Stimulated activated CD4-positive, alpha-beta T cell treated with anti-CD3 and anti-CD28 coated beads, Interleukin-4, amount 100 ng/mL, for 4 hours (primary cell): ENCODE measurements at regions not wholly inside any gene's neighbourhood (a gene's known extent, or its start where the extent isn't known, plus 50 kb on each side); places are given as distances from the start of the nearest gene placed in this dataset.

Experiments used
- DNase-seq, 2 experiments: peaks; one replicate each; pipeline ENCODE4 v3.0.0-alpha.2; 2020

DNA sequence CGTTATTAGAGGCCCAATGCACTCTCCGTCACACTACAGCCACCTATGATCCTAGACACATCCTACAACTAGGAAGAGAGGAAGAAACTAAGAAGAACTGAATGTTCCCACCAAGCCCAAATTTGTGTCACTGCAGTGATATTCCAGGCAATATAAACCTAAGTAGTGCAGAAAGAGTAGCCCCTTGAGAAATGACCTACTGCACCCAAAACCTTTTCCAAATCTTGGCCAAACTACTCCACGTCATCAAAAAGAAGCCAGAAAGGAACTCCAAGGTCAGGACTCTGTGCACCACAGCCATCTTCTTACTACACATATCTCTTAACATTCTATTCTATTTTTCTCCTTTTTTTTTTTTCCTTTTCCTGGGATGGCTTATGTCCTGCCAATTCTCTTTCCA, 60.2 kb downstream of the ADAMTS1 start:
- DNase-seq = no peak

DNA sequence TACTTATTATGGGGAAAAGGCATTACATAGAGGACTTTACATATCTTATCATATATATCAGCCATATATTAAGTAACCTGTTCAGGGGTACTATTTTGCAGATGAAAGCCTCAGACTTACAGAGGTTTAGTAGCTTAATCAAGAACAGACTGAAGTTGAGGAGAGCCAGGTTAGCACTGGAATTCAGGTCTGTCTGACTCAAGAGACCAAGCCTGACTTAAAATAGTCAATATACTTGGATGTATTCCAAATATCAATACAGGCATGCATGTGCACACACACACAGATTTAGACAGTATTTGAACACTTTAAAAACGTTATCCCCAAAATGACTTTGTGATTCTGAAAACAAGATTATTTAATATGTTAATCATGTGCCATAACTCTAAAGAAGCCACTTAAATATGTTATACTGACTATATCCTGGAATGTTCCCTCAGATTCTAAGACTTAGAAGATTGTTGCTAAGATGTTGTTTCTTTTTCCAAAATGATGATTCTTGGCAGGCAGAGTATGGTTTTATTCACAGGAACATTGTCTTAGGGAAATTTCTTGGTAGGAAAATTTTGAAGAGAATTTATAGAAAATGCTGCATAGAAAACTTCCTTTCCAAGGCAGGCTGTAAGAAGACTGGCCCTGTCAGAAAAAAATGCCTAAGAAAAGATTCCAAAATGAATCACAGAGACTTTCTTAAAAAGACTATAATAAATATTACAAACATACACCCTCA, 61.6 kb downstream of the ADAMTS1 start:
- DNase-seq = no peak

DNA sequence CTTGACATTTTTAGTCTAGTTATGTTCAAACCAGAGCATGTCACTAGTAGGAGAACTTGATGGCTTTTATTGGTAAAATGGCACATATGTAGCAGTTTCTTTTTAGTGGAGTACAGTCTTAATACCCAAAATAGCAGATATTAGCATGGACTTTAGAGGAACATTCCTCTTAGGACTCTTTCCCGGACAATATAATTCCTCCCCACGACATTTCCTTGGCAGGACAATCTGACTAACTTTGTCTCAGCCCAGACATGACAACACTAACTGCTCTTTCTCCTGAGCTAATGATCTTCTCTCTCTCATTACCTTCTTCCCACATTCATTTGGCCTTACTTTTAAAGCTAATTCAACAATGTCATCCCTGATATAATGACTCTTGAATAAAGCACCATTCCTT, 62.5 kb downstream of the ADAMTS1 start:
- no peak for DNase-seq

- no peak for DNase-seq
Measured at GRCh38 chr21:26782331-26782730, 62.9 kb downstream of the ADAMTS1 start.

DNA sequence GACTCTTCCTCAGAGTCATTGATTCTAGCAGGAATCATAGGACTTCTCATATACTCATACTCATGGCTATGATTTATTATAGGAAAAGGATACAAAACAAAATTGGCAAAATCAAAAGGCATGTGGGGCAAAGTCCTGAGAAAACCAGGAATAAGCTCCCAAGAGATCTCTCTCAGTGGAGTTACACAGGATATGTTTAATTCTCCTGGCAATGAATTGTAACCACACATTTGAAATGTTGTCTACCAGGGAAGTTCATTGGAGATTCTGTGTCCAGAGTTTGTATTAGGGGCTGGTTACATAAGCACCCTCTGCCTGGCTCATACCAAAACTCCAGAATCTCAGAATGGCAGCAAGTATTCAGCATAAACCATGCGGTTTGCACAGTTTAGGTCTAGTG, 63.9 kb downstream of the ADAMTS1 start:
- DNase-seq = no peak

DNA sequence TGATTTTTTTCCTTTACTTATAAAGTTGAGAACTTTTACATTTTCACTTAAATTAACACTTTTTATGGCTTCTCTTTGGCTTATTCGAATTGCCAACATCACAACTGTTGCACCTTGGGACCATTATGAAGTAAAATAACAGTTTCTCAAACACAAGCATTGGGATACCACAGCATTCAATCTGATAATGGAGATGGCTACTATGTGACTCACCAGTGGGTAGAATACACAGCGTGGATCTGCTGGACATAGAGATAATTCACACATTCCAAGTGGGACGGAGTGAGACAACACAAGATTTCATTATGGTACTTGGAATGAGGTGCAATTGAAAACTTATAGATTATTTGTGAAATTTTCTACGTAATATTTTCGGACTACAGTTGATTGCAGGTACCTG, 68.0 kb downstream of the ADAMTS1 start:
- no peak for DNase-seq

- no peak for DNase-seq
Measured at GRCh38 chr21:26776310-26777021, 68.7 kb downstream of the ADAMTS1 start.

DNA sequence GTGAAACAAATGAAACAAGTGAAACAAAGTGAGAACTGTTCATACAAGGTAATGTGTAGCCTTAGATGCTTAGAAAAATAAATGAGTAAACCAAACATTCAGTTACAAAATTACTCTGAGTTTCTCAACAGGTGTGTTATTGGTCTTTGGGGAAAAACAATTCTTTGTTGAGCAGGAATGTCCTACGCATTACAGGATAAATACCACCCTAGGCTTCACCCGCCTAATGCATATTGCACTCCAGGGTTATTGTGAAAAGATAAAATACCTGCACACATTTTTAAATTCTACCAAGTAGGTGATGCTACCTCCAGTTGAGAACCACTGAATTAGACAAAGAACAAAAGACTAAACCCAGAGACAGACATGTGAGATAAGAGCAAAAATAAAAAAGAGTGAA, 72.2 kb downstream of the ADAMTS1 start:
- no peak for DNase-seq

- no peak for DNase-seq
Measured at GRCh38 chr21:26769613-26770188, 75.5 kb downstream of the ADAMTS1 start.

- DNase-seq = no peak
Measured at GRCh38 chr21:26766826-26767325, 78.3 kb downstream of the ADAMTS1 start.

GRCh38 chr21:26761174-26761915, 83.9 kb downstream of the ADAMTS1 start:
- no peak for DNase-seq

DNA sequence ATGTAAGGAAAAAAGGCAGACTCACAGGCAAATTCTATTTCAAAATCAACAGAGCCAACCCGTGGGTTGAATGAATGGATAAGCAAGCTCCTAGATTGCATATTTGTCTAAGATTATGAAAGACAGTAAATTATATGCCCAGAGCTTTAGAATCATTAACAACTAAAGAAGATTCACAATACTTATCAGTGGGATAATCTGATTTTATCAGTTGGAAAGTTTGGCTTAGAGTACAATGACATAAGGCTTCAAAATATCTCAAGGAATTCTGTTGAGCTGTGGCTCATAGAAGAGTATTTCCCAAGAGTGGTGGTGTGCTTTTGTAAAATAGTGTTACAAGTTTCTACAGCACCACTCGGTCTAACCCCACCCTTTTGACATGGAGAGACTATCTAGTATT, 85.5 kb downstream of the ADAMTS1 start:
- no peak for DNase-seq

GRCh38 chr21:26758083-26758880, 86.9 kb downstream of the ADAMTS1 start:
- DNase-seq = no peak

- DNase-seq = no peak
Measured at GRCh38 chr21:26756491-26757159, 88.6 kb downstream of the ADAMTS1 start.

DNA sequence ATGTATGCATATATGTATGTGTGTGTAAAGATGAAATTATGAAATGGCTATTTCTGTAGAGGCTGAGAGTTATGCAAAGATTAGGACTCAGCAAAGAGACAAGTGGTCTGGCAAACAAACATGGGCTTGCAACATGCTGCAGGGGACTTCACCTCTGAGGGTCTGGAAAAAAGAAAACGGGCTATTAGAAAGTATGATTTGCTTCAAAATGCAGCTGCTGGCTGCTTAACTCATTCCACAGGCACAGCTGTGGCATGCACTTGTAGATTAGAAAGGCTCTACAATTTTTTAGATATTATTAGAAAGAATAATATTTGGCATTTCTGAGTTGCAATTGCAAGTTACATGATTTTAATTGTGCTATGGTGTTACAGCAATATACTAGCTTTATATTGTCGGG, 90.4 kb downstream of the ADAMTS1 start:
- no peak for DNase-seq

DNA sequence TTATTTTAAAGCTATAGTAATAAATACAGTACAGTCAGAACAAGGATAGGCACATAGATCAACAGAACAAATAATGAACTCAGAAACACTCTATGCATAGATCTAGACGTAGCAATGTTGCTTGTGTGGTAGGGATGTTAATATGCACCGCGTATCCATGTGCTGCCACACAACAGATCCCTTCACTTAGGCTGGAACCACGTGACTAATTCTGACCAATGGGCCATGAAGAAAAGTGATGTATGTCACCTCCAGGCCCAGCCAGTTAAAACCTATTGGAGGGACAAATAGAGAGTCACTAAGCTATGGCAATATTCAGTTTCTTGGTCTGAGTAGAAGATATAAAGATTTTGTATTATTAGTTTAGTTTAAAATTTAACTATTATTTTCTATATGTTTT, 91.4 kb downstream of the ADAMTS1 start:
- no peak for DNase-seq

DNA sequence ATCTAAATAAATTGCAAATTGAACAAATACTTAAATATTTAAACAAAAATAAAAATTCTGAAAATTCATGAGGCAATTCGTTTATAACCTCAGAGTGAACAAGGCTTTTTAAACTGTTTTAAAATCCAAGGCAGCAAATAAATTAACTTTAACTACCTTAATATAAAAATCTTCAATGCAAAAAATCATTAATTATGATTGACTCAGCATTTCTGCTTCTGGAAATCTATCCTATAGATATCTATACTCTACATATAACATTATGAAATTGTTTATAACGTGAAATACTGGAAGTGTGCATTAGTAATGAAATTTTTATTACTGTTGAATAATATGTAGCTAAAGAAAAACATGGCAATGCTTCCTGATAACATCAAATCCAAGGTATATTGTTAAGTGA, 92.4 kb downstream of the ADAMTS1 start:
- DNase-seq = no peak

- no peak for DNase-seq
Measured at GRCh38 chr21:26751305-26751704, 93.9 kb downstream of the ADAMTS1 start.

DNA sequence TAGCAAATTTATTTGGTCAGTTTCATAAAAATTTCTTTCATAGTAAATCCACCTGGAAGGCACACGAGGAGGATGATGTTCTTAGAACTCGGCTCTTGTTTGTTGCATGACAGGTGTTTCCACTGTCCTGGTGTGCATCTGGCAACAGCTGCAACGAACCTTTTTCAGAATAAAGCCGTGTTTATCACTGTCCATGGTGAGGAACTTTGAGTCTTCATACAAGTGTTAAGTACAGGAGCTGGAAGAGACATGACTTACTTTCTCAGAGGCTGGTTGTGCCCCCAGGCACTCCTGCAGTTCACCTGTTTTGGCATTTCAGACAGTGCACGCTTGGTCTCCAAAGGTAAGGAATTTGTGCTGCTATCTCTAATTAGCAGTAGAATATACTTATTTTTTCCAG, 97.1 kb downstream of the ADAMTS1 start:
- no peak for DNase-seq

- DNase-seq = no peak
Measured at GRCh38 chr21:26747216-26747615, 98.0 kb downstream of the ADAMTS1 start.

DNA sequence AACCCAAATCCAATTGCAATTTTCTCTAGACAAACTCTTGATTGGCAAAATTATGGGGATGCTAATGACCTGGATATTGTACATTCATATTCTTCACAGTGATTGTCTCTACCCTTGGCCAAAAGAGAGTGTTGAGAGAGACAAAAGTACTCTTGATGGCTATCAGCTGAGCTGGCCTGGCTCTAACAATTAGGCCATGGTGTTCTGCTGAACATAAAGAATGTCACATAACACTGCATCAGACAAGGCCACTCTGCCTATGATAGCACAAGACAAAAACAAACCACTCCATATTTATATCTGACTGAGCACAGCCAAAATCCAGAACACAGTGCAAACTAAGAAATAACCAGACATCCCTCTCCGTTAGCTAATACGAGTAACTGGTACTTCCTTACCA, 101.7 kb downstream of the ADAMTS1 start:
- DNase-seq = no peak

DNA sequence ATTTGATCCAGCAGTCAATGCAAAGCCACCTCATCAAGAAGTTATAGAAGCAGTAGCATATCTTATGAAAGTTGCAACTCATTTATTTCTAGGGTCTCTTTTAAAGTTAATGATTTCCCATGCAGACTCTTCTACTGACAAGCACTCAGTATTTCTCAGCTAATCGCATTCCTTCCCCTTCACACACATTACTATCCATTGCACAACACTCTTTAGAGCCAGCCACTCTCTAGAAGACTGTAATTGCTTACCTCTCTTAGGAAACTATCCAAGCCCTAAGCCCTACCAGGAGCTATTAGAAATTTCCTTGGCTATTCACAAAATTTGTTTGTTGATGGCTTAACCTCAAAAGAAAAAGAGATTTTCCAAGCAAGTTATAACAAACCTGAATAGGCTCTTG, 106.0 kb downstream of the ADAMTS1 start:
- no peak for DNase-seq
